AG08395 (cell line): ENCODE measurements at regions not wholly inside any gene's neighbourhood (a gene's known extent, or its start where the extent isn't known, plus 50 kb on each side); places are given as distances from the start of the nearest gene placed in this dataset.

ENCODE experiments used
- DNase-seq: peaks from one replicate; pipeline ENCODE4 v3.0.0; 2012; ENCODE audit warnings: mixed read lengths, low spot score

DNA sequence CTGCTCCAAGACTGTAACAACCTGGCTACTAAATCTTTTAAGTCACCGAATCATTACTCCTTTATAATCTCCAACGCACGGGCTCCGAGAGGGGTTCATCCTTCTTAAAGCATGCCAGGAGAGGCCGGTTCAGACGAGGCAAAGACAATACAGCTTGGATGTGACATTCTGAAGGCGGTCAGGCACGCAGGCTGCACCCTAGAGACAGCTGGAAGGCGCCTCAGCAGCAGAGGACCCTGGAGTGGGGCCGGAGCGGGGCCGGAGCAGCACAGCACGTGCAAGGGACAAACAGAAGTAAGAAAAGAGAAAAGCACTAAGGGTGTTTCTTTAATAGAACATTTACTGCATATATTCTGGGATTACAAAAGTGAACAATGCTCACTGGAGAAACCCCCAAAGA, 97.8 kb upstream of the PPP2R2D start:
- DNase-seq, result no peak

DNA sequence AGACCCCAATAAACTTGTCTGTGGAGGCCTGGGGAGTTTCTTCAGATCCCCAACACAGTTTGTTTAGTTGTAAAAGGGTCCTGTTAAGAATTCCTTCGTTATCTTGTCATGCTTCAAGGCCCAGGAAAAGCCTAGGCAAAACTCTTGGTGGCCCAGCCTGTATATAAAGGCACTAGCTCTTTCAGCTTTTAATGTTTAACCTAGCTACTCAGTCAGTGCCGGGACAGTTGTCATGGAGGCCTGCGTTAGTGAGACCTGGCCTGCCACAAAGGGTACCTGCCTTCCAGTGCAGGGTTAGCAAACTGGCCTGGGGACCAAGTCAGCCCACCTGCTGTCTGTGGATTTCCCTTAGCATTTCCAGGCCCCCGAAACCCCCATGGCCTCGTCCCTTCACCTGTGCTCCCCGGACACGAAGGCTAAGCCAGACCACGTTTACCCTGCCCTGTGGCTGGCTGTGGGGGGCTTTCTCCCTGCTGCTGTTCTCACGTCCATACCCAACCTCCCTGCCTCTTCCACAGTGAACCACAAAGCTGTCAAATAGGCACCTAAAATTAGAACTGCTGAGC, 96.9 kb upstream of the PPP2R2D start:
- no peak for DNase-seq

DNA sequence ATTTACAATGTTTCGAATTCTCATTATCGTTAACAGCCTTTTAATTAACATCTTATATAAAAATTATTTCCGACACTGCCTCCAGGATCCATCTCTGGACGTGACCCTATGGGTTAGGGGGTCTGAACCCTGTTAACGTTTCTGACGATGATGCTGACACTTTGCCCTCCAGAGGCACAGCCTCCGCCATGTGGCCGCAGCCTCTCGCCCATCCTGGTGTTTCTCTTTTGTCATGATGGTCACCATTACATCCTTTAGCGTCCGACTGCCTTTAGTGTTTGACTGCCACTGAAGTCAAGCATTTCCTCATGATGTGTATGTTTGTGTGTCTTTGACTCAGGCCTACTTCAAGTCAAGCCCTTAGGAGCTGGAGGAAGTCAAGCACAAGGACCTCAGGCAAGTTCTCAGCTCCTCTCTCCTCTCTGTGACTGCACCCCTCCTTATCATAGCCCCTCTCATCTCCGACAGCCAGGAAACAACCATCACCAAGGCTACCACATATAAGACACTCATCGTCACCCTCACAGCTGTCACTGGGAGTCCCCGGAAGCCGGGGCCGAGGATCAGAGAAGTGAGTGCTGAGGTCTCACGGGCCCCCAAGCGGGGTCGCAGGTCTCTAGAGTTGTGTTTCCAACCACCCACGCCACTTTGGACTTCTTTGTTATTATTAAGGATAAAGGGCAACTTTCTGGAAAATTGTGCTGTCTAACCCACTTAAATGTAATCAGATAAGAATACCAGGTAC, 96.1 kb upstream of the PPP2R2D start:
- DNase-seq, result no peak

DNA sequence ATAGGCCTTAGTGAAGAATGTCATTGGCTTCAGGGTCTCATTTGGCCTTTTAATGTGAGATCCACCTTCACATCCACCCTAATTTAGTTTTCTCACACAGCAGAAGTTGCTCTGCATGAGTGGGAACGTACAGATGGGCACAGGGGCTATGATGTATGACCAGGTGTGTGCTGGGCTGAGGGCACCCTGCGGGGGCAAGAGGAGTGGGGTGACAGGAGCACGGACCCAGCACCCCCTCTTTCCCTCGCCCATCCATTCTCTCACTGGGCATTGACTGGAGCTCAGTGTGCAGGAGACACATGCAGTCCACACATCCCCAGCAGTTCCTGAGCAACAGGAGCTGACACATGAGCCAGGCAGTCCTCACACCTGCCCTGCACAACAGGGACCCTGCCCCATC, 95.1 kb upstream of the PPP2R2D start:
- DNase-seq, result no peak

DNA sequence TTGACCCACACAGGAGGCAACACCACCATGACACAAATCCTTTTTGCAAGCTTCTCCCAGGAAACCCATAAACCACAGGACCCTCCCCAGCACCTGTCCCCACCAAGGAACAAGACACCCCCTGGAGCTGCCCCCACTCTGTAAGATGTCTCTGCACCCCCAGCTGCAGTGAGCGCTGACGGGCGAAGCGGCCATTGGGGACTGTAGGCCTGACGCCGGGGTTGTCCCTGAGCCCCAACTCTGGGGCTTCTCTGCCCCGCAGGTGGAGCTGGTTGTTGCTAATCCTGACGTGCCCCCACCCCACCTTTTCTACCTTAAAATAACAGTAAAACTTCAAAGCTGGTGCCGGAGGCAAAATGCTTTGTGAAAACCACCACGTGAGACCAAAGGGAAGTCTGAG, 94.7 kb upstream of the PPP2R2D start:
- DNase-seq, result no peak

DNA sequence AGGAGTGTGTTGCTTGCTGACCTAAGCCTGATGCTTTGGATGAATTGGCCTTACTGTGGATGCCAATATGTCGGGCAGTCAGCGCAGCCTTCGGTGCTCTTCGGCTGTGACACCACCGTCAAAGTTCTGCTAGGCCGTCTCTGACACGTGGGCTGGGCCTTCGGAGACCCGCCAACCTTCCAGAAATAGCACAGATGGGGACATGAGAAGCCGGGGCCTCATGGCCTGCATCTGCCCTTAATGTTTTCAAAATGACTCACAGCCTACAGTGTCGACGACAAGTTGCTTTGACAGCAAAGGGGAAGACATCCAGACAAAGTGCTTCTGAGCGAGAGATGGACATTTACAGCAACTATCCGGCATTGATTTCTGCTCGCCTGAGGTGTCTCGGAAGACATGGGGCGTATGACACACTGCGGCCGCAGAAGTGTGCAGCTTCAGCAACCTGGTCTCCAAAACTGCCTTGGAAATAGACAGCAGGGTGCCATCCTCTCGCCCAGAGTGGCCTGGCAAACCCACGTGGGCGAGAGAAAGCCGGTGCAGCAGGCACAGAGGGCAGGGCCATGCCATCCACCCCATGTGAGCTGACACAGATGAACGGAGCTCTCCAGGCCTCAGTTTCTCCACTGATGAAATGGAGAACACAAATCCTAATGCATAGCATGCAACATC, 94.0 kb upstream of the PPP2R2D start:
- DNase-seq, result no peak

DNA sequence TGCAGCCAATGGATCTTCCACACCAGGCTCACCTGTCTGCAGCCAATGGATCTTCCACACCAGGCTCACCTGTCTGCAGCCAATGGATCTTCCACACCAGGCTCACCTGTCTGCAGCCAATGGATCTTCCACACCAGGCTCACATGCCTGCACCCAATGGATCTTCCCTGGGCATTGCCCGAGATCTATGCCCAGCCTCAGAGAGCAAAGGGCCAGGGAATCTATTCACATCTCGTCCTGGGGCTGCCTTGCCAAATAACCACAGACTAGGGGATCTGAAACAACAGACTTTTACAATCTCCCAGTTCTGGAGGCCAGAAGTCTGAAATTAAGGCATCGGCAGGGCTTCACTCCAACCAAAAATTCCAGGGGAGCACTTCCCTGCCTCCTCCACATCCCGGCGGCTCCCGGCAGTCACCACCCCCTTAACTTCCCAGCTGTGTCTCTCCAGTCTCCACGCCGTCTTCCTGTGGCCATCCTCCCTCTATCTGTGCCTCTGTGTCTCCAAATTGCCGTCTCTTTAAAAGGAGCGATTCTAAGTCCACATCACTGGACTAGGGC, 92.4 kb upstream of the PPP2R2D start:
- no peak for DNase-seq

DNA sequence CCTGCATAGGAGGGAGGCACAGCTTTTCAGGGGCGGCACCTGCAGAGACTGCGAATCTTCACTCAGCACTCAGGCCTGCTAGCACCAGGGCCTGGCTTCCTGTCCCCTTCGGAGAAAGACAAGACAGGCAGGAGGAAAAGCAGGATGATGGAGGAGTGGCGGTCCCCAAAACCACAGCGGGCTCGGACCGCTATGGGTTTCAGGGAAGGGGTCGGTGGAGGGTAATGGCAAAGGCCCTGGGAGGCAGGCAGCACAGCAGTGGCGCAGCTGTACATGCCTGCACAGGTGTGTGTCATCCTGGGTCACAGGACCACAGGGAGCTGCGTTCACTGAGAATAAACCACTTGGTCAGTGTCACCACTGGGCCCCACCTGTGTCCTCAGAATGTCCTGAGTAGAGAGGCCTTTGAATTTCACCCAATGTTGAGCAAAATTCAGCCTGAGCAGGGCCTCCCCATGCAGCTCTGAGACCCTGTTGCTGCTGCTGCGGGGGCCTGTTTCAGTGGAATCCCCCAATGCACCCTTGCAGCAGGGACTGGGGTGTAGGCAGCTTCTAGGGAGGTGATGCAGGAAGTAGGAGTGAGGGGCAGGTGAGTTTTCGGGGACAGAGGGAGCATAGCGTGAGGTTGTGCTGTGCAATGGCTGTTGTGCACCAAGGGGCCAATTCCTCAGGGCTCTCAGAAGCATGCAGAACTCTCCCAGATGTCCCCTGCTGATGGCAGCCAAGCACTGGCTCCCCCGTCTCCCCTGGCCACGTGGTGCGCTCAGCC, 90.6 kb upstream of the PPP2R2D start:
- no peak for DNase-seq

DNA sequence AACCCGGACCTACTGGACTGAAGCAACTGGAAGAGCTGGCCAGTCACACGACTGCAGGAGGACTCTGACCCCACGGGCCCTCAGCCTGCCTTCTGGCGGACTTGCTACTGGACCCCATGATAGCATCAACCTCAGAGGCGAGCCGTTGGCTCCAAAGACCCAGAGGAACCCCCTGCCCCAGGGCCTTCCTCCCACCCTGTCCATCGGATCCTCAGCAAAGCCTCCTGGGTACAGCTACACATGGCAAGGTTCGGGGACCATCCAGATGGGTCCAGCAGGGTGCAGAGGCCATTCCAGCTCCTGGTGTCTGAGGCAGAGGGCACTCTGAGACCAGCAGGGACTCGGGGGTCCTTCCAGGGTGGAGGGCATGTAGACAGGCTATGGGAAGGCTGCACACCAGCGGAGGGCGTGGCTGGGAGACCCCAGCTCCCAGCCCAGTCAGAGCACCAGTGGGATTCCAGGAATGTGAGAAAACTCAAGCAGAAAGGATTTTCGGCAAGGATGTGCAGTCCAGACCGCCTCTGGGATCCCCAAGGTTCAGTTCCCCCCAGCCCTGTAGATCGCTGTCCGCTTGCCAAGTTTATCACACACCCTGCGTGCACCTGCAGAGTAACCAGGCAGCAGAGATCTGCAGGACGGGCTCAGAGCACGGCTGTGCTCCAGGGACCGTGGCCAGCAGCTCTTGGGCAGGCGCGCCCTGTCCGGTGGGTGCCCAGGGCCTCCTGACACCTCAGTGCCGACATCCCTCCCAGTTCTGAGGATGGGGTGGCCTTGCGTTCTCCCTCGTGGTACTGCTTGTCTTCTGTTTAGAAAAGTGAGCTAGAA, 89.8 kb upstream of the PPP2R2D start:
- DNase-seq, result no peak

DNA sequence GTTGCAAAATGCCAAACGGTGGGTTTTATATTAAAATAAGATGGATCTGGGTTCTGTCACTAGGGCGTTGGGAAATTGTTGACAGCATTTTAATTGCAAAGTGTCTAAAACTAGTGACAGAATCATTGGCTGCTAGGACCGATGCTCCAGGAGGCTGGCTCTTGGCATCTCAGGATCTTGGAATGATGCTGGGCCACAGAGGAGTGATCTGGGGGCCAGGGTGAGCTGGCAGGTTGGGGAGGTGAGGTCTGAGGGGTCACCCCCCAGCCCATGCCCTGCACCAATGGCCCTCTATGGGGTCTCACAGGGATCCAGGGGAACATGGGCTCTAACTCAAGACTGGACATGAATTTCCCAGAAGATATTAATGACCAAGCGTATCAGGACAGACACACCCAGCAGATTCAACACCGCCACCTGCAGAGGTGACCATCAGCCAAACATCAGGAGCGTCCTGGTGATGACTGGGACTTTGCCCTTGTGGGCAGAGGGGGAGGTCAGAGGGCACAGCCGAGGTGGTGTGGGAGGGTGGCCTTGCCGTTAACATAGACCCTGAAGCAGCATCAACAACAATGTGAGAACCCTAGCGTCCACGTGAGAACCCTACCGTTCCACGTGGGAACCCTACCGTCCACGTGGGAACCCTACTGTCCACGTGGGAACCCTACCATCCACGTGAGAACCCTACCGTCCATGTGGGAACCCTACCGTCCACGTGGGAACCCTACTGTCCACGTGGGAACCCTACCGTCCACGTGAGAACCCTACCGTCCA, 89.0 kb upstream of the PPP2R2D start:
- no peak for DNase-seq

DNA sequence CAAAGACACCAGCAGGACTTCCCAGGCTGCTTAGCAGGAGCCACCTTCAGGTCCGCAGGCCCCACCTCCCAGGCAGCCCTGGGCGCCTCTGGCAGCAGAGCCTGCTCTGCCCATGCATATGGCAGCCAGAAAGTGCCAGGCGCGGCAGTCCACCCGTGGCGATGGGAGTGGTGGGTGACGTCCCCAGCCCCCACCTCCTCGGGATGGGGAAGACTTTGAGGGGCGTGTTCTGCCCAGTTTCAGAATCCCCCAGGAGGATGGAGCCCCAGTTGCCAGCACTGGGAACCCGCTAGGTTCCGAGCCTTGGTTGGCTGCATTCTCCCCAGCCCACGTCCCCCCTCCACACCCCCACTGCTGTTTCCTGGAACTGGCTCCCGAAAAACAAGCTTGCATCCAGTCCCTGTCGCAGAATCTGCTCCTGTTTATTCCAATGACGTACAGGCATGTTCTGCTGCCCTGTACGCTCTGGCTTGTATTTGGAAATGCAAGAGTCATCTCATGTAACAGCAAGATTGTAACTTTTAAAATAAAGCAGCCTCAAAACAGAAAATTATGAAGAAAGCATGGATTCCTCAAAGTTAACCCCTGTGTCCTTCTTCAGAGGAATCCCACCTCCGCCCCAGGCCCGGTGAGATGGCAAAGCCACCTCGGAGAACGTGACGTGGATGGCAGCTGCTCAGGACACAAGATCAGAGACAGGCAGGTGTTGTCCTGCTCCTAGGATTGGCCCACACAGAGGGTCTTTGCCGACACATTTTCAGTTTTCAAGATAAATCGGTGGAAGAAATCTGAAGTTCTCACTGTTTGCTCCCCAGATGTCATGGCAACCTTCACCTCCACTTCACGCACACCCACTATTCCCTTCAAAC, 87.8 kb upstream of the PPP2R2D start:
- no peak for DNase-seq

DNA sequence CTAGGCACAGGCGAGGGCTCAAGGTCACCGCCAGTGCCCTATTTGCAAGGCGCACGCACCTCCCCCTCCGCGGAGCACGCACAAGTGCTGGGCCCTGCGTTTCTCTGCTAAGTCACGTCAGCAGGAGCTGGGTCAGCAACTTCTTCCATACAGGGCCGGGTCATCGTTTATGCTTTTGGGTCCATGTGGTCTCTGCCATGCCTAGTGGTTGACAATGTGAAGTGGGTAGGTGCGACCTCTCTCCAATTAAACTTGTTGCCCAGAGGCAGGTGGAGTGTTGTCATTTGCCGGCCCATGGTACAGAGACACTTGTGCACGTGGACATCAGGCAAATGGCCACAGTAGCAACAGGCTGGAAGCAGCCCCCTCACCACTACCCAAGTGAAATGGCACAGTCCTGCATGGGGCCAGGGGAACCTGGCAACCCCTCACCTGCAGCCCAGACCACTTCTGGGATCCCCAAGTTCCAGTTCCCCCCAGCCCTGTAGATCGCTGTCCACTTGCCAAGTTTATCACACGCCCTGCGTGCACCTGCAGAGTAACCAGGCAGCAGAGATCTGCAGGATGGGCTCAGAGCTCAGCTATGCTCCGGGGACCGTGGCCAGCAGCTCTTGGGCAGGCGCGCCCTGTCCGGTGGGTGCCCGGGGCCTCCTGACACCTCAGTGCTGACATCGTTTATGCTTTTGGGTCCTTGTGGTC, 86.1 kb upstream of the PPP2R2D start:
- no peak for DNase-seq

DNA sequence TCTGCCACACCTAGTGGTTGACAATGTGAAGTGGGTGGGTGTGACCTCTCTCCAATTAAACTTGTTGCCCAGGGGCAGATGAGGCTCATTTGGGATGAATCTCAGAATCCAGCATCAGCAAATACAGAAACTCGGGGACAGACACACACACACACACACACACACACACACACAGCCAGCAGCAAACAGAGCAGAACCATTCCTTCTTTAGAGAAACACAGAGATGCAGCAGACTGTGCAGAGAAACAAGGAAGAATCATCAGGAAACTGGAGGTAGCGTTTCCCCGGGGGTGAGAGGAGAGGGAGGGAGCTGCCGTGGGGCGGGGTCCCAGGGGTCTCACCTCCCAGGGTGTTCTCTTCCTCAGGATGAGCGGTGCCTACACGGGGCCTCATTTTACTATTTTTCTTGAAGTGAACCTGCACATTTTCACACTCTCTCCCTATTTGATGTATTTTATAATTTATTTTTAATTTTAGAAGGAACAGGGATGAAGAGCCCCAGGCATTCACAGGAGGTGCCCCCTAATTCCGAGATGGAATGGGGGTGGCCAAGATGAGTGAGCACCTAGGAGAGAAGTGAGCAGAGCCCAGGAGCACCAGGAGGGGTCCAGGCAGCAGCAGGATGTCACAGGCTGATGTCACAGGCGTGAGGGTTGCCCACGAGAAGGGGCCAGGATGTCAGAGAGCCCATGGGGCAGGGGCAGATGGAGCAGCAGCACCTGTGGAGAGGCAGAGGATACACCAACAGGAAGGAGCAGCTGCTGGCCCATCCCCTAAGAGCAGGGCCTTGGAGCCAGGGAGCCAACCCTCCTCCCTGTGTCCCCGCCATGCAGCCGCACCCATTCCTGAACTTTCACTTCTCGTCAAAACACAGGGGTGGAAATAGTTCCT, 85.3 kb upstream of the PPP2R2D start:
- no peak for DNase-seq

DNA sequence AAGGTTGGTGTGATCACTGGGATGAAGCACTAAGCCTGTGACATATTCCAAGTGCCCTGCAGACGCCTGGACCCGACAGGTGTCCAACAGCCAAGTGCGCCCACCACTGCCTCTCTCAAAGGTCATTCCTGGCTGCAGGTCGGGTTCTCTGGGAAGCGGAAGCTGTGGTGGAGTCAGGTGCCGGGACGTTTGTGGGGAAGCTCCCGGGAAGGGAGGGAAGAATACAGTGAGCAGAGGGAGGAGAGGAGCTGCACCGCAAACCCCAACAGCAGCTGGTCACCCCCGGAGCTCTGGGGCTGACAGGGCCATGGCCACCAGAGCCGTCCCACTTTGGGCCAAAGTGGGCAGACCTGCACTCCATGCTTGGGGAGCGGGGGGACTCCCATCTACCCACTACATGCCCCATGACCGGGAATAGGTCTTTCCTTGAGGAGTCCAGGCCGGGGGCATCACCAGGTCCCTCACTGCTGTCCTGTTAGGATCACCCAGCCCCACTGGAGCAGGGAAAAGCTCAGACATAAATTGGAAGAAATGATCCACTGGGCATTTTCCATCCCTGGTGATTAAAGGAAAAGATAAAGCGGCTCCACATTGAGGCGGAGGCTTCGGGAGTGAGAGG, 84.5 kb upstream of the PPP2R2D start:
- no peak for DNase-seq

DNA sequence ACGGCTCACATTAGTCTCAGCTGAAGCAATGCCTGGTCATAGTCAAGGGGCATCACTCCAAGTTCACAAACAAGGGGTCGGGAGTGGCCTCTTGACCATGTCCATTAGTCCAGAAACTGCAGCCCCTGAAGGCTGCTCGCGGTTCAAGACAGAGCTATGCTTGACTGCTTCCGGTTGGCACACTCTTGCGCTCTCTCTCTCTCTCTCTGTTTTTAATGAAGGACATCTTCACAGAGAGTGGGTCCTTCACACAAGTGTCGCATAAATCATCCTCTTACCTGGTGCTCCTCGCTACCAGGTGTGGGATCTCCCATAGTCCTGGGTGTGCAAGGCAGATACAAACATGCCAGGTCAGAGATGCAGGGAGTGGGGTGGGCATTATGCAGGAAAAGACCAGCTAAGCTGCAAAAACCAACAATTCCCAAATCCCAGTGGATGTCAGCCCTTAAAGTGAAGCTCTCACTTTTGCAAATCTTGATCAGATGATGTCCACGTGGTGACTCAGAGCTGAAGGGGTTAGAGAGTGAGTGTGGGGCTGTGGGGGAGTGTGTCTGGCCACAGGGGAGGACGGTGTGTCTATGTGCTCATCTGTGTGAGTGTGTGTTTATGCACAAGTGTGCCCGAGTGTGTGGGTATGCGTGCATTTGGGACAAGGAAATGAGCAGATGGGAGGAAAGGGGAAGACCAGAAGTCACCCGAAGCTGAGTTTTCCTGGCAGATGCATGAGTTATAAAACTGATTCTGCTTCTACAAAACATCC, 83.7 kb upstream of the PPP2R2D start:
- no peak for DNase-seq

DNA sequence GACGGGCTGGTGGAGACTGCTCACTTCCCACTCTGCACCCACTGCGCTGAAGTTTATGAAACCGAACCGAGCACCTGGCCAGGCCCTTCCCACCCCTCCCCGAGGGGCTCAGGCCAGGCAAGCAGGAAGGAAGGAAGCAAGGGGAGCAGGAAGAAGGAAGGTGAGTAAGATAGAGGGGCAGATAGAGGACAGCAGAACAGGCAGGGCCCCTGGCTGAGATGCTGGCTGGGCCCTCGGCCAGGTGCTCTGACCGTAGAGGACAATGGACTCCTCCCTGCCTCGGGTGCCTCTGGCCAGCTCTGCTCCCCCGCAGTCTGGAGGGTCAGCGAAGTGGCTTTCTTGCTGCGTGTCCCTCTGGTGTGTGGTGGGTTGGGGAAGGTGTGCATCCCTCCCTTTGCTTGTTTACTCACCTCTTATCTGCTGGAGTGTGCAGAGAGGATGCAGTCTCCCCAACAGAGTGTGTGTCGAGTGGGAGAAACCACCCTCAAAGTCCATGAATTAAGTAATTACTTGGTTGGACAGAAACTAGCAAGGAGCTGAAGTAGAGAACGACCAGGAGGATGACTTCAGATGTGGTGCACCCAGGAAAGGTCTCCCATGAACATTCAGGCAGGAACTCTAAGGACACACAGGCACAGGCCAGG, 82.8 kb upstream of the PPP2R2D start:
- no peak for DNase-seq
